DND-41 (cell line): ENCODE measurements at regions not wholly inside any gene's neighbourhood (a gene's known extent, or its start where the extent isn't known, plus 50 kb on each side); places are given as distances from the start of the nearest gene placed in this dataset.

Source experiments
- ATAC-seq: fragments of 200-7000 bp; cut with Tn5 transposase; 3 replicates; pipeline ENCODE4 v1.9.1; 2021; ENCODE audit warnings: low read depth; ENCODE audit not compliant: insufficient read depth
- DNase-seq: peaks from one replicate; pipeline ENCODE4 v3.0.0-alpha.2; 2020
- H2AFZ ChIP-seq: 2 replicates; pipeline ENCODE4 v1.6.0; 2012; ENCODE audit warnings: low read depth, low read length
- H3K27ac ChIP-seq: 2 replicates; pipeline ENCODE4 v1.5.1; 2012; ENCODE audit warnings: low read length, inconsistent platforms
- H3K27me3 ChIP-seq: fragments of 200-600 bp; sonication (generic); 2 replicates; pipeline ENCODE4 v1.6.0; 2012; ENCODE audit warnings: low read length, mild to moderate bottlenecking, inconsistent platforms; ENCODE audit not compliant: insufficient read depth, poor library complexity
- H3K36me3 ChIP-seq: 2 replicates; pipeline ENCODE4 v1.5.1; 2012; ENCODE audit warnings: low read length, inconsistent platforms; ENCODE audit not compliant: insufficient read depth
- H3K4me1 ChIP-seq: 2 replicates; pipeline ENCODE4 v1.5.1; 2012; ENCODE audit warnings: mild to moderate bottlenecking, low read length; ENCODE audit not compliant: insufficient read depth
- H3K4me2 ChIP-seq: 2 replicates; pipeline ENCODE4 v1.6.0; 2012; ENCODE audit warnings: mild to moderate bottlenecking, moderate library complexity, low read length, inconsistent platforms; ENCODE audit not compliant: insufficient read depth
- H3K4me3 ChIP-seq, 2 experiments: fragments of 200-600 bp in 1 of 2; shearing (Covaris generic) in 1 of 2; 2 replicates each; pipeline ENCODE4 v1.5.1; 2012 to 2016; ENCODE audit warnings: inconsistent platforms in 2 of 2, low read length in 2 of 2, mild to moderate bottlenecking in 2 of 2, low read depth in 1 of 2, moderate library complexity in 1 of 2
- H3K79me2 ChIP-seq: 2 replicates; pipeline ENCODE4 v1.6.0; 2012; ENCODE audit warnings: low read length, inconsistent platforms; ENCODE audit not compliant: insufficient read depth
- H3K9ac ChIP-seq: 2 replicates; pipeline ENCODE4 v1.6.0; 2012; ENCODE audit warnings: low read depth, mild to moderate bottlenecking, inconsistent platforms, low read length, moderate library complexity
- H3K9me3 ChIP-seq: 2 replicates; pipeline ENCODE4 v1.5.1; 2012; ENCODE audit warnings: low read length, moderate library complexity, mild to moderate bottlenecking, inconsistent platforms; ENCODE audit not compliant: insufficient read depth, severe bottlenecking
- H4K20me1 ChIP-seq: 2 replicates; pipeline ENCODE4 v1.6.0; 2012; ENCODE audit warnings: low read length; ENCODE audit not compliant: insufficient read depth
- EZH2 ChIP-seq: IDR thresholded peaks from 3 replicates; pipeline ENCODE4 v1.6.1; 2012; ENCODE audit warnings: borderline replicate concordance, low read depth, mild to moderate bottlenecking, moderate library complexity, low read length, inconsistent platforms; ENCODE audit not compliant: severe bottlenecking
- TF ChIP-seq, protein P1 (sequence below): IDR thresholded peaks from 2 replicates; pipeline ENCODE4 v1.5.1; 2012; ENCODE audit warnings: borderline replicate concordance, low read length, moderate library complexity, mild to moderate bottlenecking; ENCODE audit not compliant: poor library complexity, severe bottlenecking; ENCODE audit errors: extremely low read depth

DNA sequence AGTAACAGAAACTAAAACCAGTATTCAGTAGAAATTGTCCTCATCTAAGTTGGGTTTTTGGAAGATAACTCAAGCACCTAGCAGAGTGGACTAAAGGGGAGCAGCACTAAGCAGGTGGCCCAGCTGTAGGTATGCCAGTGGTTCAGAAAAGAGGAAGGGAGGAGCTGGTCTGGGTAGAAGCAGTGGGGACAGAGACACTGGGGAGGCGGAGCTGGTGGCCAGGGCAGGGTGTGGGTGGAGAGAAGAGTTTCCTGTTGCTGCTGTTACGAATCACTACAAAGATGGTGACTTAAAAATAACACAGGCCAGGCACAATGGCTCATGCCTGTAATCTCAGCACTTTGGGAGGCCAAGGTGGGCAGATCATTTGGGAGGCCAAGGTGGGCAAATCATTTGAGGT, 136.2 kb downstream of the WDR11 start:
- H3K36me3 ChIP-seq = no peaks in the 10 kb centered on the region
- no peak overlapping the region for H2AFZ ChIP-seq
- H3K9me3 ChIP-seq = peaks cover 18% of the 10 kb centered on the region
- no peaks in the 10 kb centered on the region for H4K20me1 ChIP-seq
- DNase-seq = no peak
- no peak overlapping the region for H3K27ac ChIP-seq
- TF ChIP-seq, protein P1, sequence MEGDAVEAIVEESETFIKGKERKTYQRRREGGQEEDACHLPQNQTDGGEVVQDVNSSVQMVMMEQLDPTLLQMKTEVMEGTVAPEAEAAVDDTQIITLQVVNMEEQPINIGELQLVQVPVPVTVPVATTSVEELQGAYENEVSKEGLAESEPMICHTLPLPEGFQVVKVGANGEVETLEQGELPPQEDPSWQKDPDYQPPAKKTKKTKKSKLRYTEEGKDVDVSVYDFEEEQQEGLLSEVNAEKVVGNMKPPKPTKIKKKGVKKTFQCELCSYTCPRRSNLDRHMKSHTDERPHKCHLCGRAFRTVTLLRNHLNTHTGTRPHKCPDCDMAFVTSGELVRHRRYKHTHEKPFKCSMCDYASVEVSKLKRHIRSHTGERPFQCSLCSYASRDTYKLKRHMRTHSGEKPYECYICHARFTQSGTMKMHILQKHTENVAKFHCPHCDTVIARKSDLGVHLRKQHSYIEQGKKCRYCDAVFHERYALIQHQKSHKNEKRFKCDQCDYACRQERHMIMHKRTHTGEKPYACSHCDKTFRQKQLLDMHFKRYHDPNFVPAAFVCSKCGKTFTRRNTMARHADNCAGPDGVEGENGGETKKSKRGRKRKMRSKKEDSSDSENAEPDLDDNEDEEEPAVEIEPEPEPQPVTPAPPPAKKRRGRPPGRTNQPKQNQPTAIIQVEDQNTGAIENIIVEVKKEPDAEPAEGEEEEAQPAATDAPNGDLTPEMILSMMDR = no peak
- no peak for TF ChIP-seq EZH2
- H3K4me3 ChIP-seq = no peak overlapping the region
- no peaks in the 10 kb centered on the region for H3K79me2 ChIP-seq
- no peak overlapping the region for H3K9ac ChIP-seq
- H3K27me3 ChIP-seq = no peaks in the 10 kb centered on the region
- no peaks in the 10 kb centered on the region for H3K4me1 ChIP-seq
- no peak for ATAC-seq
- no peak overlapping the region for H3K4me2 ChIP-seq

DNA sequence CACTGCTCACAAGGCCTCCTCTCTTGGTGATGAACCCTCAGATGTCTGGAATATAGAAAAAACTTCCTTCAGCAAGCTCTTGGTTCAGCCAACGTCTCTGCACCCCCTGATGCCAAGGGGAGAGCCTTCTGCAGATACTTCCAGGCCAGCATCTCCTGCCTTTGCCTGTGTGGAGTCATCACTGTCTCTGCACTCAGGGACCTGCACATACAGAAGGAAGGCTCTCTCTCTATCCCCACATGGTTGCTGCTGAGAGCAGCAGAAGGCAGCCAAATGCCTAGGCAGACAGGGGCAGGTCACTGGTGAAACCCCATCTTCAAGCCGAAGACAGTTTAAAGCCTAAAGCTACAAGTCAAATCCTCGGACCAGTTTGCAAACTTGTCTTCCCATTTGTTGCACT, 137.6 kb downstream of the WDR11 start:
- Histone ChIP-seq H3K27me3 (no peaks in the 10 kb centered on the region), H3K9me3 (peaks cover 18% of the 10 kb centered on the region), H3K79me2 (no peaks in the 10 kb centered on the region), H4K20me1 (no peaks in the 10 kb centered on the region), H3K4me3 (no peak overlapping the region), H3K4me1 (no peaks in the 10 kb centered on the region), H3K27ac (no peak overlapping the region), H3K4me2 (no peak overlapping the region), H3K9ac (no peak overlapping the region), H3K36me3 (no peaks in the 10 kb centered on the region), H2AFZ (no peak overlapping the region)
- TF ChIP-seq, protein P1 = no peak
- no peak for TF ChIP-seq EZH2
- DNase-seq (no peak), ATAC-seq (no peak)

DNA sequence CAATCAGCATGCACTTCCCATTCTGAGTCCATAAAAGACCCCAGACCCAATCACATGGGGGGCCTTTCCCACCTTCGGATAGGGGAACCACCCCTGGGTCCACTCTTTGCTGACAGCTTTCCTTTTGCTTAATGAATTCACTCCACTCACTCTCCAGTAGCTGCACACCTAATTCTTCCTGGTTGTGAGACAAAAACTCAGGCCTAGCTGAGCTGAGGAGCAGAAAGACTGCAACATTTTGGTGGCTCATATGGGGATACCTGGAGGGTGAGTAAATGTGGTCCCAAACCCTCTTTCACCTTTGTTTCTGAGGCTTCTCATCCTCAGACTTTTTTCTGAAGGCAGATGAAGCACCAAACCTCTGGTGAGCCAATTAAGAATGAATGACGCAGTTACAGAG, 138.1 kb downstream of the WDR11 start:
- Histone ChIP-seq H3K4me3 (no peak overlapping the region), H3K4me2 (no peak overlapping the region), H3K27me3 (no peaks in the 10 kb centered on the region), H3K79me2 (no peaks in the 10 kb centered on the region), H3K36me3 (no peaks in the 10 kb centered on the region), H2AFZ (no peak overlapping the region), H3K27ac (no peak overlapping the region), H4K20me1 (no peaks in the 10 kb centered on the region), H3K9ac (no peak overlapping the region), H3K4me1 (no peaks in the 10 kb centered on the region), H3K9me3 (peaks cover 18% of the 10 kb centered on the region)
- DNase-seq (no peak), ATAC-seq (no peak)
- TF ChIP-seq EZH2 = no peak
- TF ChIP-seq, protein P1 = no peak
